ENCODE measurements at regions not wholly inside any gene's neighbourhood (a gene's known extent, or its start where the extent isn't known, plus 50 kb on each side); places are given as distances from the start of the nearest gene placed in this dataset.

GRCh38 chr6:120786256-120786655, 548.0 kb downstream of the TBC1D32 start:
- TF ChIP-seq, protein P1, sequence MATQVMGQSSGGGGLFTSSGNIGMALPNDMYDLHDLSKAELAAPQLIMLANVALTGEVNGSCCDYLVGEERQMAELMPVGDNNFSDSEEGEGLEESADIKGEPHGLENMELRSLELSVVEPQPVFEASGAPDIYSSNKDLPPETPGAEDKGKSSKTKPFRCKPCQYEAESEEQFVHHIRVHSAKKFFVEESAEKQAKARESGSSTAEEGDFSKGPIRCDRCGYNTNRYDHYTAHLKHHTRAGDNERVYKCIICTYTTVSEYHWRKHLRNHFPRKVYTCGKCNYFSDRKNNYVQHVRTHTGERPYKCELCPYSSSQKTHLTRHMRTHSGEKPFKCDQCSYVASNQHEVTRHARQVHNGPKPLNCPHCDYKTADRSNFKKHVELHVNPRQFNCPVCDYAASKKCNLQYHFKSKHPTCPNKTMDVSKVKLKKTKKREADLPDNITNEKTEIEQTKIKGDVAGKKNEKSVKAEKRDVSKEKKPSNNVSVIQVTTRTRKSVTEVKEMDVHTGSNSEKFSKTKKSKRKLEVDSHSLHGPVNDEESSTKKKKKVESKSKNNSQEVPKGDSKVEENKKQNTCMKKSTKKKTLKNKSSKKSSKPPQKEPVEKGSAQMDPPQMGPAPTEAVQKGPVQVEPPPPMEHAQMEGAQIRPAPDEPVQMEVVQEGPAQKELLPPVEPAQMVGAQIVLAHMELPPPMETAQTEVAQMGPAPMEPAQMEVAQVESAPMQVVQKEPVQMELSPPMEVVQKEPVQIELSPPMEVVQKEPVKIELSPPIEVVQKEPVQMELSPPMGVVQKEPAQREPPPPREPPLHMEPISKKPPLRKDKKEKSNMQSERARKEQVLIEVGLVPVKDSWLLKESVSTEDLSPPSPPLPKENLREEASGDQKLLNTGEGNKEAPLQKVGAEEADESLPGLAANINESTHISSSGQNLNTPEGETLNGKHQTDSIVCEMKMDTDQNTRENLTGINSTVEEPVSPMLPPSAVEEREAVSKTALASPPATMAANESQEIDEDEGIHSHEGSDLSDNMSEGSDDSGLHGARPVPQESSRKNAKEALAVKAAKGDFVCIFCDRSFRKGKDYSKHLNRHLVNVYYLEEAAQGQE (IDR thresholded peaks at IDR 0.05; ENCODE audit: insufficient read depth in 1 of 2, low read depth in 2 of 2, low read length in 2 of 2) = no peak
- no peak for TF ChIP-seq POLR2AphosphoS5 (IDR thresholded peaks at IDR 0.05; ENCODE audit: low read depth, low read length)
- TF ChIP-seq TAF1 (IDR thresholded peaks at IDR 0.05; ENCODE audit: borderline replicate concordance, insufficient read depth, low read length) = no peak

Measured in PFSK-1 (cell line).